SJSA1 (cell line): ENCODE measurements at regions not wholly inside any gene's neighbourhood (a gene's known extent, or its start where the extent isn't known, plus 50 kb on each side); places are given as distances from the start of the nearest gene placed in this dataset.

Source experiments
- DNase-seq, 2 experiments: peaks; one replicate each; pipeline ENCODE4 v3.0.0-alpha.2; 2015 to 2020; ENCODE audit warnings: low spot score in 2 of 2, low read depth in 1 of 2
- H3K27ac ChIP-seq: fragments of 250-450 bp; sonication (Bioruptor Pico); 2 replicates; pipeline ENCODE4 v1.5.1; 2020; ENCODE audit warnings: mild to moderate bottlenecking, moderate library complexity
- H3K27me3 ChIP-seq: fragments of 250-450 bp; sonication (Bioruptor Pico); replicated peaks from 2 replicates; pipeline ENCODE4 v1.5.1; 2020; ENCODE audit warnings: mild to moderate bottlenecking, moderate library complexity
- H3K36me3 ChIP-seq: fragments of 250-450 bp; sonication (Bioruptor Pico); 2 replicates; pipeline ENCODE4 v1.5.1; 2020; ENCODE audit warnings: mild to moderate bottlenecking
- H3K4me1 ChIP-seq: fragments of 250-450 bp; sonication (Bioruptor Pico); replicated peaks from 2 replicates; pipeline ENCODE4 v1.6.1; 2021; ENCODE audit warnings: mild to moderate bottlenecking
- H3K4me3 ChIP-seq: fragments of 250-450 bp; sonication (Bioruptor Pico); 2 replicates; pipeline ENCODE4 v1.5.1; 2020; ENCODE audit warnings: mild to moderate bottlenecking
- H3K9me3 ChIP-seq: fragments of 250-450 bp; sonication (Bioruptor Pico); replicated peaks from 2 replicates; pipeline ENCODE4 v1.5.1; 2020; ENCODE audit warnings: mild to moderate bottlenecking

GRCh38 chr14:38723959-38724358 lies 379.1 kb downstream of the SEC23A start:
- H3K27ac ChIP-seq, result no peak overlapping the region
- H3K9me3 ChIP-seq, result no peaks in the 10 kb centered on the region
- no peak overlapping the region for H3K4me3 ChIP-seq
- H3K4me1 ChIP-seq, result no peaks in the 10 kb centered on the region
- H3K27me3 ChIP-seq, result no peaks in the 10 kb centered on the region
- DNase-seq, result no peak
- no peaks in the 10 kb centered on the region for H3K36me3 ChIP-seq

GRCh38 chr14:38723277-38723676 lies 379.8 kb downstream of the SEC23A start:
- Histone ChIP-seq H3K36me3 (no peaks in the 10 kb centered on the region), H3K4me3 (no peak overlapping the region), H3K27me3 (no peaks in the 10 kb centered on the region), H3K4me1 (no peaks in the 10 kb centered on the region), H3K27ac (no peak overlapping the region), H3K9me3 (no peaks in the 10 kb centered on the region)
- DNase-seq, result no peak

GRCh38 chr14:38721822-38722431 lies 381.1 kb downstream of the SEC23A start:
- Histone ChIP-seq H3K9me3 (no peaks in the 10 kb centered on the region), H3K27ac (no peak overlapping the region), H3K4me1 (no peaks in the 10 kb centered on the region), H3K27me3 (no peaks in the 10 kb centered on the region), H3K4me3 (no peak overlapping the region), H3K36me3 (no peaks in the 10 kb centered on the region)
- DNase-seq, result peak; percentile 10 to 42

- no peaks in the 10 kb centered on the region for H3K36me3 ChIP-seq
- no peak overlapping the region for H3K4me3 ChIP-seq
- DNase-seq, result no peak
- H3K4me1 ChIP-seq, result no peaks in the 10 kb centered on the region
- no peaks in the 10 kb centered on the region for H3K9me3 ChIP-seq
- no peaks in the 10 kb centered on the region for H3K27me3 ChIP-seq
- no peak overlapping the region for H3K27ac ChIP-seq
Measured at GRCh38 chr14:38718519-38718918, 384.5 kb downstream of the SEC23A start.

- no peaks in the 10 kb centered on the region for H3K27me3 ChIP-seq
- no peaks in the 10 kb centered on the region for H3K4me1 ChIP-seq
- H3K27ac ChIP-seq, result no peak overlapping the region
- DNase-seq, result no peak
- H3K4me3 ChIP-seq, result no peak overlapping the region
- H3K9me3 ChIP-seq, result no peaks in the 10 kb centered on the region
- H3K36me3 ChIP-seq, result no peaks in the 10 kb centered on the region
Measured at GRCh38 chr14:38716926-38717325, 386.1 kb downstream of the SEC23A start.

- no peak overlapping the region for H3K27ac ChIP-seq
- no peak for DNase-seq
- H3K4me1 ChIP-seq, result no peaks in the 10 kb centered on the region
- no peaks in the 10 kb centered on the region for H3K9me3 ChIP-seq
- no peaks in the 10 kb centered on the region for H3K27me3 ChIP-seq
- H3K36me3 ChIP-seq, result no peaks in the 10 kb centered on the region
- H3K4me3 ChIP-seq, result no peak overlapping the region
Measured at GRCh38 chr14:38710881-38711280, 392.2 kb downstream of the SEC23A start.

GRCh38 chr14:38710196-38710595 lies 392.8 kb downstream of the SEC23A start:
- H3K4me3 ChIP-seq, result no peak overlapping the region
- no peaks in the 10 kb centered on the region for H3K36me3 ChIP-seq
- no peak for DNase-seq

GRCh38 chr14:38705220-38705619 lies 397.8 kb downstream of the SEC23A start:
- no peak for DNase-seq
- no peaks in the 10 kb centered on the region for H3K36me3 ChIP-seq
- H3K27me3 ChIP-seq, result no peaks in the 10 kb centered on the region
- no peak overlapping the region for H3K4me3 ChIP-seq
- H3K4me1 ChIP-seq, result no peaks in the 10 kb centered on the region
- no peak overlapping the region for H3K27ac ChIP-seq
- H3K9me3 ChIP-seq, result no peaks in the 10 kb centered on the region

More at GRCh38 chr14:38710196-38710595, 392.8 kb downstream of the SEC23A start:
- no peak overlapping the region for H3K27ac ChIP-seq
- no peaks in the 10 kb centered on the region for H3K9me3 ChIP-seq
- H3K27me3 ChIP-seq, result no peaks in the 10 kb centered on the region
- no peaks in the 10 kb centered on the region for H3K4me1 ChIP-seq

GRCh38 chr14:38704220-38704619 lies 398.8 kb downstream of the SEC23A start:
- Histone ChIP-seq H3K4me1 (no peaks in the 10 kb centered on the region), H3K4me3 (no peak overlapping the region), H3K36me3 (no peaks in the 10 kb centered on the region), H3K9me3 (no peaks in the 10 kb centered on the region), H3K27ac (no peak overlapping the region), H3K27me3 (no peaks in the 10 kb centered on the region)
- no peak for DNase-seq

GRCh38 chr14:38696925-38697324 lies 406.1 kb downstream of the SEC23A start:
- no peaks in the 10 kb centered on the region for H3K4me1 ChIP-seq
- H3K27me3 ChIP-seq, result no peaks in the 10 kb centered on the region
- no peak for DNase-seq
- H3K9me3 ChIP-seq, result no peaks in the 10 kb centered on the region
- H3K27ac ChIP-seq, result no peak overlapping the region
- H3K36me3 ChIP-seq, result no peaks in the 10 kb centered on the region
- H3K4me3 ChIP-seq, result no peak overlapping the region

GRCh38 chr14:38693423-38693822 lies 409.6 kb downstream of the SEC23A start:
- Histone ChIP-seq H3K4me3 (no peak overlapping the region), H3K27ac (no peak overlapping the region), H3K9me3 (no peaks in the 10 kb centered on the region), H3K4me1 (no peaks in the 10 kb centered on the region), H3K27me3 (no peaks in the 10 kb centered on the region), H3K36me3 (no peaks in the 10 kb centered on the region)
- DNase-seq, result no peak

GRCh38 chr14:38669027-38669426 lies 413.1 kb upstream of the CLEC14A start:
- Histone ChIP-seq H3K27ac (no peak overlapping the region), H3K36me3 (no peaks in the 10 kb centered on the region), H3K27me3 (no peaks in the 10 kb centered on the region), H3K4me1 (no peaks in the 10 kb centered on the region), H3K9me3 (no peaks in the 10 kb centered on the region), H3K4me3 (no peak overlapping the region)
- no peak for DNase-seq

GRCh38 chr14:38663382-38663781 lies 407.5 kb upstream of the CLEC14A start:
- H3K4me3 ChIP-seq, result no peak overlapping the region
- H3K36me3 ChIP-seq, result no peaks in the 10 kb centered on the region
- H3K4me1 ChIP-seq, result no peaks in the 10 kb centered on the region
- no peak overlapping the region for H3K27ac ChIP-seq
- DNase-seq, result no peak
- no peaks in the 10 kb centered on the region for H3K27me3 ChIP-seq
- no peaks in the 10 kb centered on the region for H3K9me3 ChIP-seq

- Histone ChIP-seq H3K4me1 (no peaks in the 10 kb centered on the region), H3K27ac (no peak overlapping the region), H3K9me3 (no peaks in the 10 kb centered on the region), H3K36me3 (no peaks in the 10 kb centered on the region), H3K27me3 (no peaks in the 10 kb centered on the region), H3K4me3 (no peak overlapping the region)
- no peak for DNase-seq
Measured at GRCh38 chr14:38662781-38663180, 406.9 kb upstream of the CLEC14A start.

- H3K4me1 ChIP-seq, result no peaks in the 10 kb centered on the region
- H3K27ac ChIP-seq, result no peak overlapping the region
- DNase-seq, result no peak
- no peak overlapping the region for H3K4me3 ChIP-seq
- H3K9me3 ChIP-seq, result no peaks in the 10 kb centered on the region
- H3K36me3 ChIP-seq, result no peaks in the 10 kb centered on the region
- H3K27me3 ChIP-seq, result no peaks in the 10 kb centered on the region
Measured at GRCh38 chr14:38646391-38646790, 390.5 kb upstream of the CLEC14A start.
